HEK293T (cell line): ENCODE measurements at regions not wholly inside any gene's neighbourhood (a gene's known extent, or its start where the extent isn't known, plus 50 kb on each side); places are given as distances from the start of the nearest gene placed in this dataset.
"Not testable (repeated sequence)": the region's sequence is repeated elsewhere in the genome, so short reads cannot be mapped to it uniquely, and the experiment has no call there.

ENCODE experiments used
- ARNT ChIP-seq: fragments of 450-650 bp; IDR thresholded peaks from 2 replicates; pipeline ENCODE4 v1.6.1; 2017; ENCODE audit warnings: mild to moderate bottlenecking
- FOXK2 ChIP-seq: fragments of 450-650 bp; IDR thresholded peaks from 2 replicates; pipeline ENCODE4 v1.6.1; 2016; ENCODE audit warnings: mild to moderate bottlenecking
- FOXM1 ChIP-seq: fragments of 450-650 bp; IDR thresholded peaks from 2 replicates; pipeline ENCODE4 v1.6.1; 2017; ENCODE audit warnings: mild to moderate bottlenecking, borderline replicate concordance
- NFRKB ChIP-seq: fragments of 450-650 bp; IDR thresholded peaks from 2 replicates; pipeline ENCODE4 v1.6.1; 2016; ENCODE audit warnings: mild to moderate bottlenecking, moderate library complexity
- SUZ12 ChIP-seq: fragments of 450-650 bp; IDR thresholded peaks from 2 replicates; pipeline ENCODE4 v1.6.1; 2016; ENCODE audit warnings: mild to moderate bottlenecking

- TF ChIP-seq ARNT, NFRKB, SUZ12, FOXK2, FOXM1: not testable (repeated sequence)
Observed at GRCh38 chr4:118432359-118432758, 79.6 kb upstream of the PRSS12 start.
